Type B pancreatic cell (in vitro differentiated cells): ENCODE measurements at regions not wholly inside any gene's neighbourhood (a gene's known extent, or its start where the extent isn't known, plus 50 kb on each side); places are given as distances from the start of the nearest gene placed in this dataset.

Experiments used
- DNase-seq: peaks from one replicate; pipeline ENCODE4 v3.0.0; 2021; ENCODE audit warnings: mixed read lengths; ENCODE audit not compliant: unreplicated experiment; ENCODE audit errors: extremely low spot score
- H3K27ac Mint-ChIP-seq: 2 replicates; pipeline ENCODE4 v1.8.0; 2021; ENCODE audit warnings: mild to moderate bottlenecking, mixed read lengths
- H3K27me3 Mint-ChIP-seq: 2 replicates; pipeline ENCODE4 v1.8.0; 2021; ENCODE audit warnings: mixed read lengths
- H3K36me3 Mint-ChIP-seq: 2 replicates; pipeline ENCODE4 v1.8.0; 2021; ENCODE audit warnings: mixed read lengths
- H3K4me1 Mint-ChIP-seq: one replicate; pipeline ENCODE4 v1.8.0; 2021; ENCODE audit warnings: mixed read lengths; ENCODE audit not compliant: unreplicated experiment
- H3K4me3 Mint-ChIP-seq: 2 replicates; pipeline ENCODE4 v1.8.0; 2021; ENCODE audit warnings: mild to moderate bottlenecking, mixed read lengths
- H3K9me3 Mint-ChIP-seq: 2 replicates; pipeline ENCODE4 v1.8.0; 2021; ENCODE audit warnings: mixed read lengths
- CTCF ChIP-seq: fragments of 200-600 bp; sonication (generic); conservative IDR thresholded peaks from 2 replicates; pipeline ENCODE4 v1.5.0; 2021; ENCODE audit warnings: antibody characterized with exemption, mild to moderate bottlenecking

GRCh38 chr2:47249157-47249900 lies 73.0 kb upstream of the CALM2 start:
- Mint-ChIP-seq H3K27ac (no peak overlapping the region), H3K9me3 (no peaks in the 10 kb centered on the region), H3K4me1 (peaks cover 18% of the 10 kb centered on the region), H3K36me3 (no peaks in the 10 kb centered on the region), H3K27me3 (peaks cover 8% of the 10 kb centered on the region), H3K4me3 (no peak overlapping the region)
- no peak for TF ChIP-seq CTCF
- DNase-seq: no peak

- H3K27me3 Mint-ChIP-seq: peaks cover 5% of the 10 kb centered on the region
- no peak overlapping the region for H3K27ac Mint-ChIP-seq
- H3K4me3 Mint-ChIP-seq: no peak overlapping the region
- H3K36me3 Mint-ChIP-seq: no peaks in the 10 kb centered on the region
- no peaks in the 10 kb centered on the region for H3K9me3 Mint-ChIP-seq
- DNase-seq: no peak
- H3K4me1 Mint-ChIP-seq: peaks cover 18% of the 10 kb centered on the region
- TF ChIP-seq CTCF: no peak
Measured at GRCh38 chr2:47243596-47244323, 67.4 kb upstream of the CALM2 start.

- peaks cover 25% of the 10 kb centered on the region for H3K4me1 Mint-ChIP-seq
- DNase-seq: no peak
- TF ChIP-seq CTCF: no peak
- H3K36me3 Mint-ChIP-seq: no peaks in the 10 kb centered on the region
- H3K4me3 Mint-ChIP-seq: no peak overlapping the region
- H3K9me3 Mint-ChIP-seq: no peaks in the 10 kb centered on the region
- H3K27ac Mint-ChIP-seq: no peak overlapping the region
- peaks cover 12% of the 10 kb centered on the region for H3K27me3 Mint-ChIP-seq
Measured at GRCh38 chr2:47241715-47242114, 65.4 kb upstream of the CALM2 start.

- Mint-ChIP-seq H3K9me3 (no peaks in the 10 kb centered on the region), H3K36me3 (no peaks in the 10 kb centered on the region), H3K4me3 (no peak overlapping the region), H3K27me3 (peaks cover 12% of the 10 kb centered on the region), H3K27ac (no peak overlapping the region), H3K4me1 (peaks cover 25% of the 10 kb centered on the region)
- TF ChIP-seq CTCF: no peak
- no peak for DNase-seq
Measured at GRCh38 chr2:47239119-47239969, 63.0 kb upstream of the CALM2 start.

- H3K4me1 Mint-ChIP-seq: peaks cover 25% of the 10 kb centered on the region
- no peak for DNase-seq
- no peak overlapping the region for H3K4me3 Mint-ChIP-seq
- no peaks in the 10 kb centered on the region for H3K9me3 Mint-ChIP-seq
- no peak overlapping the region for H3K27ac Mint-ChIP-seq
- no peak for TF ChIP-seq CTCF
- no peaks in the 10 kb centered on the region for H3K36me3 Mint-ChIP-seq
- H3K27me3 Mint-ChIP-seq: peaks cover 12% of the 10 kb centered on the region
Measured at GRCh38 chr2:47238638-47239037, 62.3 kb upstream of the CALM2 start.
